Hematopoietic multipotent progenitor cell treated with erythropoietin and hydrocortisone succinate and interleukin-3 and kit ligand, for 8 days (in vitro differentiated cells): ENCODE measurements at regions not wholly inside any gene's neighbourhood (a gene's known extent, or its start where the extent isn't known, plus 50 kb on each side); places are given as distances from the start of the nearest gene placed in this dataset.

Experiments
- DNase-seq: peaks from one replicate; pipeline ENCODE4 v3.0.0-alpha.2; 2015

DNA sequence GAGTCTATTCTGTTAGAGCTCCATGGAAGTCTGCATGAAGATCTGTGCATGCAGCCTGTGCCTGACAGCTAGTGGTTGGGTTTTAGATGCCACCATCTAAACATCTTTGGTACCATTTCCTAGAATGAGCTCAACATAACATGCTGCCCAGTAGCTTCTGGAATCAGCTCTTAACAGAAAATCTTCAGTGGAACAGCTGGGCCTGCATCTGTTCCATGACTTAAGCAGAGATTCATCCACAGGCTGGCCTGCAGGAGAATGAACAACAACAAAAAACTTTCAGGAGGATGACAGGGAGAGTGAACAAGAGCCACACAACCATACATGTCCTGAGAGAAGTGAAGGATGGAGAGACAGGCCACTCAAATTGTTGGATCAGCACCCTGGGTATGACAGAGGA is 316.6 kb downstream of the RDH14 start:
- DNase-seq: no peak

DNA sequence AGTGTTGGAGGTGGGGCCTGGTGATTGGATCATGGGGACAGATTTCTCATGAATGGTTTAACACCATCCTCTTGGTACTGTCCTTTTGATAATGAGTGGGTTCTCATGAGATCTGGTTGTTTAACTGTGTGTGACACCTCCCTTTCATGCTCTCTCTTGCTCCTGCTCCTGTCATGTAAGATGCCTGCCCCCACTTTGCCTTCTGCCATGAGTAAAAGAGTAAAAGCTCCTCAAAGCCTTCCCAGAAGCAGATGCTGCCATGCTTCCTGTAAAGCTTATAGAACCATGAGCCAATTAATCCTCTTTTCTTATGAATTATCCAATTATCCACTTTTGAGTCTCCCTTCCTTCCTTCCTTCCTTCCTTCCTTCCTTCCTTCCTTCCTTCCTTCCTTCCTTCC is 317.7 kb downstream of the RDH14 start:
- no peak for DNase-seq

DNA sequence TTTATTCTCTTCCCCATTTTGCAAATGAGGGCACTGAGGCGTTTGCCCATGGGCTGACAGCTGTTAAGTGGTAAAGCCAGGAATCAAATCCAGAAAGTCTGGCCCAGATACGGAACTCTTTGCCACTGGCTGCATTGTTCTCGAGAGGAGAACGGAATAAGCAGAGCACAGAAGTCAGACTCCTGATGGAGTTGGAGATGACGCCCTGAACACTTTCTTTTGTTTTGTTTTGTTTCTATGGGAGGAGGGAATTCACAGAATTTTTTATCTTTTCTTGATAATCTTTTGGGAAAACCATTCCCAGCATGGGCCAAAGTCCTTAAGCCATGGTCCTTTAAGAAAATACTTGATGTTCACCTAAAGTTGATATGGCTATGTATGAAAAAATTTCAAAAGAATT is 322.2 kb downstream of the RDH14 start:
- no peak for DNase-seq

DNA sequence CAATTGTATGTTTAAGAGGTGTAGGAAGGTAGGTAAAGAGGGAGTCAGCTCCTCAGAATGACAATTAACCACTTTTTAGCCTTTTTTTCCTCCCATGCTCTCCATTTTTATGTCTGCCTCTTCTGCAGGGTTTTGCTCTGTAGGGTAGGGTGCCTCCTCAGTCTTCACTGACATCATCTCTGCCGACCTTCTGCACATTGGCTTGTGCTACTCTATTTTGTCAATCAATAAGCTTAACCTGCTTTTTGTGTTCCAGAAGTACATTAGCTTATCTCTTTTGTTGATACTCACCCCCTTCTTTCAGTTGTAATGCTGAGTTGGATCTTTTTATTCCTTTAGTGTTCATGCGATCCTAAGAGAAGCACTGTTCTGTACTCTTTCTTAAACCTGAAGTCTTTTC is 323.2 kb downstream of the RDH14 start:
- no peak for DNase-seq

DNA sequence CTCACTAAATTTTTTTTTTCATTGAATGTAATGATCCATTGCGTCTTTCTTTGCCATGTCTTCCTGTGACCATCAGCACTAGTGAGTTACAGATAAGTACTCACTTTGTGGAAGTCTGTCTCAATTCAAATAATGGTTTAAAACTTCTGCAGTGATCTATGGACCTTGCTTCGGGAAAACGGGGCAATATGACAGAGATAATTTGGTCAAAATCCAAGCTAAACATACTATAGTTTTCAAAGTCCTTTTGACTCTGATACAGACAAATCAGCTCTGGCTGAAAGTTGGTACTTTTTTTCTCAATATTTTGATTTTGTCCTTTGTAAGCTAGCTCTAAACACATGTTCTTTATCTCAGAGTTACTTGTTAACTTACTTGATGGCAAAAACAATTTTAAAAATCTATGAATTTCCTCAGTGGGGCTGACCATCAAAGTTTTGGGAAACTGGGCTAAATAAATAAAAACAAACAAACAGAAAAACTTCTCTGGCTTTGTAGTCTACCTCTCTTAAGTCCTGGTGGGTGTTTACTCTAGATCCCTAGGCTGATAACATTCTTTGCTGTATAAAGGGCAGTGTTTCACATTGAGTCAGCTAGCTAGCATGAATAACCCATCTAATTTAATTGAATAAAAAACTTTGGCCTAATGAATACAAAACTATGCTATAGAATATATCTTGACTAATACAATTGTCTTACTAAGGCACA is 327.6 kb downstream of the RDH14 start:
- no peak for DNase-seq

DNA sequence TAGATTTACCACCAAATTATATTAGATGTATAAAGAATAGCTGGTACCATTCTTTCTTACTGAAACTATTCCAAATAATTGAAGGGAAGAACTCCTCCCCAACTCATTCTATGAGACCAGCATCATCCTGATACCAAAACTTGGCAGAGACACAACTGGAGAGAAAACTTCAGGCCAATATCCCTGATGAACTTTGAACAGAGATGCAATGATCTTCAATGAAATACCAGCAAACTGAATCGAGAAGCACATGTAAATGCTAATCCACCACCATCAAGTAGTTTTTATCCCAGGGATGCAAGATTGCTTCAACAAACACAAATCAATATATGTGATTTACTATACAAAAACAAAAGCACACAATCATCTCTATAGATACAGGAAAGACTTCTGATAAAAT is 329.8 kb downstream of the RDH14 start:
- no peak for DNase-seq

DNA sequence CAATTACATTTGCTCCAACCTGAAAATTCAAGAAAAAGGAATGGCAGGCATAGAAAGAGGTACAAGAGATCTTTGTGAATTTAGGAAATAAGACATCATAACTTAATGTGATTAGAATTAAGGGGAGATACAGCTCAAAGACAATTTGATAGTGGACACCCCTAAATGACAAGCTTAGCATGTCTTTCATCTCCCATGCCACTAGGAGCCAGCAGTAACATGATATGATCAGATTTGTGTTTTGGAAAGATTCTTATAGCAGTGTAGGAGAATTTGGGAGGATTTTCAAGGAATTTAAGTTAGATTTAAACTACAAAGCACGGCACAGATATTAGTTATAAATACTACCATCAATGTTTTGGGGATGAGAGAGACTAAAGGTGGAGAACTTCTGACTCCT is 340.8 kb downstream of the RDH14 start:
- no peak for DNase-seq

DNA sequence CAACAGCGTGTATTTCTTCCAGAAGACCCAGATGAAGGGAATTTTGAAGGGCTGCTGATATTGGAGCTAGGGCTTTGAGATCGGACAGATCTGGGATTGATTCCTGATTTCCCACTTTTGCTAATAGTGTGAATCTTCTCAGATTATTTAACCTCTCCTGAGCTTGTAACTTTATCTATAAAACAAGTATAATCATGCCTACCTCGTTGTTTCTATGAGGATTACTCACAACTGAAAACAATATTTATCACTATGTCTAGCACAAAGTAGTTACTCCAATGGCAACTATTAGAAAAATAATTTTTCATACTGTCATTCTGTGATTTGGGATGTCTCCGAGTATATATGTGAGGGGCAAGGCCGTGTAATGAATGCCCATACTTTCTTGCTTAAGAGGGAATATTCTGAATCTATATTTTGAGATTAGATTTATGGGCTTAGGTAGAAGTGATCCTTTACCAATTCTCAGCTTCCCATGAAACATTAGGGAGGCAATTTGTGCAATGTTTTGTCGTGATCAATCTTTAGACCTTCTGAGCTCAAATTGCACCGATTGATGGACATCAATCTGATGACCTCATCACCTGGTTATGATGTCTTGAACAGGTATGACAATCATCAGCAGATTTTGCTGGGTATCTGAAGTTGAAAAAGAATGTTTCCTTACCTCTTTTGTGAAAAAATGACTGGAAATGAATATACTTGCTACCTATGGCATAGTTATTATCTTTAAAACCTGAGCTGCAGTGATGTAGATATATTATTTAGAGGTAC is 339.9 kb downstream of the KCNS3 start:
- no peak for DNase-seq

DNA sequence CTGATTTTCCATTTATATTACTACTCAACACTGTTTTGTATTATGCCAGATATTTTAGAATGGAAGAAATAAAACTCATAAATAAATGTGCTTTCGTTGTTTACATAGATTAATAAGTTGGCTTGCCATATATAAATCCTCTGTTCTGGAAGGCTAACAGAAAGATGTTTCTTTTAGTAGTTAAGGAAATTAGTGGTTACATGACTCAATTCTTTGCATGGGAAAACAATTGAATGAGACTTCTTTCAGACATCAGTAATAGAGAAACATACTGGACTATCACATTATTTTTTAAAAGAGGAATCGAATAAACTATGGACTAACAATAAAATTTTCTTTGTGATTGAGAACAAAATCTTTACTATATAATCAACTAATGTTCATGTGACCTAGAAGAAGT is 336.5 kb downstream of the KCNS3 start:
- DNase-seq: no peak

DNA sequence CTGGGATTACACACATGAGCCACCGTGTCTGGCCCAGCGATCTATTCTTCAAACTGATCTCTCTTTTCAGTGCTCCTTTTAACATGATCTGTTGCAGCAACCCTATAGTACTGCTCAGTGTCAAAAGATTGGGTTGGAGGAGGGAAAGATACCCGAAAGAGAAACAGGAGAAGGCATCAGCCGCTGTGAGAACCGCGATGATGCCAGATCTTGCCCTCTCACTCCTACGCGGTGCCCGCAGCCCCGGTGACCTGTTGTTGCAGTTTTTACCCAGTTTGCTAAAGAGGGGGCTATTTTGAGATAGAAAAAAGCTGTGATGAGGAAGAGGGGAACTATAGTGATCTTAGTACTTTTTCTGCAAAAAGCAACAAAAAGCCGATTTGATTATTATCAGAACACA is 335.5 kb downstream of the KCNS3 start:
- DNase-seq: no peak

DNA sequence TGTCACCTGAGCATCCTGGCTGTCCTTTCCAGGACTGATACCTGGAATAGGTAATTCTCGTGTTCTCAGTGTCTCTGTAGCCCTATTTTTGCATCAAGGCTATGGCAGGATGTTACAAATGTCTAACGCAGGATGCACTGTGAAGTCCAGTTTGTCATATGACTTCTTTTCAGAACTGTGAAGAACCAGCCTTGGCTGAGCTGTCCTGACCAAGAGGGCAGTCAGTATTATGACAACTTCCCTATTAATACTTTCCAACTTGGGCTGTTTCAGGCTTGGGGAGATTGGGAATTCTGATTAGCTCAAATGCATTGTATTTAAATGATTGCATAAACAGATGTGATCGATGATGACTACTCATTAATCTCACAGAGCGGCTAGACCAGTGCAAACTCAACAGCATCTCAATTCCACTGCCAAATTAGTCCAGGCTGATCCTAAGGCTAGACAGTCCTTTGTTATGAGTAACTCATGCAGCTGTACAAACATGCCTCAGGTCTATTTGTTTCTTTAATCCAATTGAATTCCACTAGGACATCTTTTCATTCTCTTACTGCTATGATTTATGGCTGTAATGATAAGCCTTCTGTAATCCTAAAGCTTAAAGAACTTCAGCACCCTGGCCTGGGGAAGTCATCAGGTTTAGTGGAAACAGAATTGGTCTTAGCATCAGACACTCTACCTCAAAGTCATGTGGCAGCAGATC is 331.6 kb downstream of the KCNS3 start:
- DNase-seq: no peak

DNA sequence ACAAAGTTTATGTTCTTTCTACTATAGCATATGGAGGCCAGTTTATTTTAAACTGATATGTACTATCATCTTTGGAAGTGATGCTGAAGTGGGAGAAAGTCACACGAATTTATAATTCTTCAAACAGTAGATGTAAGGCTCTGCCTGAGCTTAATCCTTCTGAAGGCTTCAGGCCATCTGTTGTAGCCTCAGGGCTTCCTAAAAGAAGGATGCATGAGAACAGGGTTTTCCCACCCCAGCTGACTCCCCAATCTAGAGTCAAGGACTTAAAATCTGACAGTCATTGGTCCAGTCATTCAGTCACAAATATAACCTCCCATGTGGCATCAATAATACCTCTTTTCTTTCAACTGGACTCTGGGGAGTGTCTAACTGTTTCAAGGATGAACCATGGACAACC is 330.5 kb downstream of the KCNS3 start:
- DNase-seq: no peak

DNA sequence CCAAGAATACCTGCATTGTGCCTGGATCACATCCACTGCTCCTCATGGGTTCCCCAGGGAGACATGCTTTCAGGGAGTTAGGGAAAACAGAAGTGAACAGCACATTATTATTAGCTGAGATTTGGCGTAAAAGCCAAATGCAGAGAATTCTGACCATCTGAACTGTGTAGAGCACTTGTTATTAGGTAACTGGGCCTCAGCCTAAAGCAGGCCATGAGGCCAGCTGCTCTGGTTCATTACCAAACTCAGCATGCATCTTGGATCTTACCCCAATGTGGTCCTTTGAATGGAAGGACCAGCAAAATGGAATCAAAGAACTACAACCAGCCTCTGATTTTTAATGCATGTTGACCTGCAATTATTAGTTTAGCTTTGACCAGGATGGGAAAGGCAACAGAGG is 322.3 kb downstream of the KCNS3 start:
- DNase-seq: no peak

DNA sequence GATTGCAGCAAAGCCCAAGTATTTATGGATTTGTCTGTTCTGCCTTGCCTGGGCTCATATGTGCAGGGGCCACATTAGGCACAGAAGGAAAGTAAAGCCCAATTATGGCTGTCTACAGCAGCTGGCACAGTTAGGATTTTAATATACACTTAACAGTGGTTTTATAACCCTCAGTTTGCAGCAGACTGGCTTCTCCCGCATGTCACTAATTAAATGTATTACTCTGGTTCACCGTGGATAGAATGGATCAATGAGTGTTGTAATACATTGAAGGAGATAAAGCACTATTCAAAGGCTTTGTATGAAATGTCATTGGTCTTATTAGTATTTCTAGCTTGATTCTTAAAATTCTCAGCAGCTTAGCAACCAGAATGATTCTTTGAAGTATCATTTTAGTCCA is 320.2 kb downstream of the KCNS3 start:
- DNase-seq: no peak

DNA sequence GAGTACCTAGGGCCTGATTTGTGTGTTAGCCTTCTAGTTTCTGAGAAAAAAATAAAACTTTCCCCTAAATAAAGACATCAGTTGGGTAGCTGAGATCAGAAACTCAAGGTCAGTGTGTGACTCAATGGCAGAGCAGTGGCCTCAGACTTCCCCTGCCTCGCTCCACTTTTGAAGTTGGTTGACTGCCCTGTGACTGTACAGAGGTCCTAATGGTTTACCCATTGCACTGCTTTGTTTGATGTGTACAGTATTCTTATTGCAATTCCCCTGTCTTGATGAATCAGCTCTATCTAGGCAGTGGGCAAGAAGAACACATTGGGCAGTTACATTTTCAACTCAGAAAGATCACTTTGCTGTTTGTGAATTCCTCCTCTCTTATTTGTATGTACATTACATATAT is 315.7 kb downstream of the KCNS3 start:
- no peak for DNase-seq

DNA sequence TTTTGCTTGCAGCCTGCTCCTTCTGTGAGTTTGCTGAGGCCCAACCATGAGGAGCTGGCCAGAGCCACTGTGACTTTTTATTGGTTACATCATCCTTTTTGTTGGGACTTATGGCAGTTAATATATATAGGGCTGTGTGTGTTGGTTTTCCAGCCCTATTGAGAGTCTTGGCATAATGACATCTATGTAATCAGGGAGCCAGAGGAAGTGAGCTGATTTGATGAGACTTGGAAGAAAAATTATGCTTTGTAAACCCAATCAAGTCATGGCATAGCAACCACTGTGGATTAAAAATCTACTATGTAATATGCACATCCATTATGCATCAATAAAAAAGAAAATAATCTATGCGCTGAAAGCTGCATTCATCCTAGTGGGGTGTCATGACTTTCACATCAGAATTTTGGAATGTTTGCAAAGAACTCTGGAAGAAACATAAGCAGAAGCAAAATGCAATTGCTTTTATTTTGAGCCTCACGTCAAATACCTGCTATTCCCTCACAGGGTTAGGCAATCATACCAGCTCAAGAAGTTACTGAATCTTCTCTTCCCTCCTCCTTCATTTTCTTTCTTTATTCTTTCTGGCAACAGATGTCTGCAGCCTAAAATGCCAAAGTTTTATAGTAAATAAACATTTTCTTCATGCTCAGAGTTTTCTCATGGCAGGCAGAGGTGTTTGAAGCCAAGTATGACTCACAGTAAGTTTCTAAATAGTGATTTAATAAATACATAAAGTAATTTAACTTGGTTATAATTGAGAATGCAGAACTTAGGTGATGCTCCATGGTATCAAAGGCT is 308.5 kb downstream of the KCNS3 start:
- no peak for DNase-seq

DNA sequence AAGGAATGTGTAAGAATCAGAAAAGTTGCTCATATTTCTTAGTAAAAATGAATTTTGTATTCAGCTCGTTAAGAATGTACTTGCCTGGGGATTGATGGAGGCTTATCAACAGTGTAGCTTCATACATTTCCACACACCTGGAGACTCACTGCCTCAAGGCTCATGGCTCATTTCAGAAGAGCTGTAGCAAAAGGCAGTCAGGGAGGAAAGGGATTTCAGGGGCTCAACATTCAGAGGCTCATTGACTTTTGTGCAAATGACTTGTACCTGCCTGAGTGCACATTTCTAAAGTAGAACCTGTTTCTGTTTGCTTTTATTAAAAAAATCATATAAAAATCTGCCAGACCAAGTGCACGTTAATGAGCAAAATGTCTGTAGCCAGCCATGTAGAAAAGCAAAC is 304.4 kb downstream of the KCNS3 start:
- DNase-seq: no peak

DNA sequence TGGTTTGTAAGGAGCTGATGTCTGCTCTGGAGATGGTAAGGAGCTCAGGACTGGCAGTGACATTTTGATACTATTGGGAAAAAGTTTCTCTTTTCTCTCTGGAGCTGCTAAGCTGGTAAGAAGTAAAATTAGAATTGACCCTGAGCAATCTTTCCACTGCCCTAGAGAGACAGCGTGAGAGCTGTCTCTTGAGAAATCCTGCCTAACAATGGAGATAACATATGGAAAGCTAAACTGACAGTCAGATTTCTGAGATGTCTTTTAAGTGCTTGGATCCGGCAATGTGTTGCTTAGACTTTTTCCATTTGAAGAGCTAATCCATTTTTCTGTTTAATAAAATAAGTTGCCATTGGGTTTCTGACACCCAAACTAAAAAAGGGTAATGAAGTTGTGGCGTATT is 302.4 kb downstream of the KCNS3 start:
- DNase-seq: no peak

DNA sequence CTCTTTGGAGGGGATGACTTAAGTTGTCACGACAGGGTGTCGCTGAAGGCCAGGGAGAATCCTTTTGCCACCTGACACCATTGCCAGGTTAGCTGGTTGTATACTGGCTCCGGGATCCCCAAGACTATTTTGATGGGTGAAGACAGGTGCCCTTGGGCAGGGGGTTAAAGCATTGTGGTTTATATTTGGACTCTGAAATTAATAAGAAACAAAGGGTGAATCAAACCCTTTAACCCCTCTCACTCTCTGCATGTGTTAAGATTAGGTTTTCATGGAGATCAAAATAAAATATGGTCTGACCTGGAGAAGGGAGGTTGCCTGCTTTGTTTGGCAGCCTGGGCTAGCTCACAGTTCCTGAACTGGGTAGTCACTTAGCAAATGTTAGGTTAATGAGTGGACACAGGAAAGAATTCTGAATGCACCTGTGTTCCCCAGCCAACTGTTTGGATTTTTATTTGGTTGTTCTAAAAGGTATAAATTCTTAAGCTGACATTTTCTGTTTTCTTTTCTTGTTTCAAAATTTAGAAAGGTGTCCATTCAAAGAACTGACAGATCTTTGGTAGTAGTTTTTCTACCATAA is 301.7 kb downstream of the KCNS3 start:
- DNase-seq: no peak

DNA sequence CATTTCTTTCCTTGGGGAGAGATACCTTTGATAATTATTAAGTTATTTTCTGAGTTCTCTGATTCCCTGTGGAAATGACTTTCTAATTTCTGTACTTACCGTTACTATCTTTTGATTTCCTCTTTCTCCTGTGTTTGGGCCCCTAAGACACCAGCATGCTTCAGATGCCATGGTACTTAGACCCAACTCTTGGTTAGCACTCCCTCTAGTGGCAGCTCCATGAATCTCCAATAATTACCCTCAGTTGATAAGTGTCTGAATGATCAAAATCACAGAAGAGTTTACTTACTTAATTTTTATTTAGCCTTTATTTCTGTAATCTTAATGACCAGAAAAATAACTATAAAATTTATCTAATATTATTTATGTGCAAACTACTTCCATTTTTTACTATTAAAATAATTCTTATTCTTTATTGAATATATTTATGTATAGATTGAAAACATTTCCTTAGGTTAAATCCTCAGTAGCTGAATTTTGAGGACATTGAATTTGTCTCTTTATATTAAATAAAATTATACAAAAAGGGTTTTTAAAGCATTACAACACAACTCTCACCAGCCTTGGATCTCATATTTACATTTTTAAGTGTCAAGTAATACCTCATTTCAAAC is 300.4 kb downstream of the KCNS3 start:
- peak; percentile 67 for DNase-seq

DNA sequence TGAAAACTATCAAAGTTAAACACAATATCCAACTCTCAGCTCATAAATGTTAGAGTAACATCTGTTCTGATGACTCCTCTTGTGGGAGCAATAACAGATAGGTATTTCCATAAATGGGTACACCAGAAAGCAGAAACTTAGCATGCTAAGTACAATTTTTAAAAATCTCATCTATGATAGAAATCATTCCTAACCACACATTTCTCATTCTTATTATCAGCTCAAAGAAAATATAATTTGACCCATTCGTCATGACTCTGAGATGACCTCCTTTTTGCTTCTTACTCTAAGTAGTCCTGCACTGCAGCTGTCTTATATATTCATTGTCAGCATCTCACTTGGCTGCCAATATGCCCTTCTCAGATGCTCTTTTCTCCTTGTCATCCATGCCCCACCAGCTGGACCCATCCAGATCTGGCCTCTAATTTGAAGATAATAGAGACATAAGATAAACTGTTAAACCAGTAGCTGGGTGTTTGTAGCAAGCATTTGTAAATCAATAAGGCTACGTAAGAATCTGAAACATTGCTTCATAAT is 298.3 kb downstream of the KCNS3 start:
- DNase-seq: no peak

DNA sequence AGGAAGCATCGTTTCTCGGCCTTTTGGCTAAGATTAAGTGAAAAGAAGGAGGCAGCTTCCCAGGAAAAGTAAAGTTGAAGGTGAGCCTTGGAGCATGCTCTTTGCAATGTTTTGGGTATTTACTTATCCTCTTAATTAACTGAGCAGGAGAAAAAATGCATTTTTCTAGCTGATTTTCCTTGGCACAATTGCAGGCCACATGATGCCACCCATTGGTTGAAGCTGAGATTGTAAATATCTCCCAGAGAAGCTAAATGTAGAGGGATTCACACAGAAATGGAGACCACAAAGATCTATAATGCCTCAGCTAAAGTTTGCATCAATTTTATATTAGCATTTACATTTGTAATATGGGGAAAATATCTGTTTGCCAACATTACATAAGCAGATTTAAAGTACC is 294.1 kb downstream of the KCNS3 start:
- no peak for DNase-seq
